Trophoblast cell (in vitro differentiated cells and primary cell): ENCODE measurements at regions not wholly inside any gene's neighbourhood (a gene's known extent, or its start where the extent isn't known, plus 50 kb on each side); places are given as distances from the start of the nearest gene placed in this dataset.

ENCODE experiments used
- DNase-seq, 2 donors: peaks; one replicate each; pipeline ENCODE4 v3.0.0-alpha.2; 2016
- H2AFZ ChIP-seq: 2 replicates; pipeline ENCODE4 v1.6.1; 2013; ENCODE audit warnings: low read length, moderate library complexity, mild to moderate bottlenecking; ENCODE audit not compliant: insufficient read depth, poor library complexity
- H2AK5ac ChIP-seq: 2 replicates; pipeline ENCODE4 v1.6.1; 2013; ENCODE audit warnings: mild to moderate bottlenecking, low read length
- H2BK120ac ChIP-seq: 2 replicates; pipeline ENCODE4 v1.6.1; 2013; ENCODE audit warnings: low read length, mild to moderate bottlenecking, moderate library complexity; ENCODE audit not compliant: insufficient read depth, poor library complexity
- H2BK12ac ChIP-seq: 2 replicates; pipeline ENCODE4 v1.6.1; 2013; ENCODE audit warnings: mild to moderate bottlenecking, low read length, moderate library complexity
- H2BK5ac ChIP-seq: 2 replicates; pipeline ENCODE4 v1.6.1; 2013; ENCODE audit warnings: low read length, low read depth, moderate library complexity, mild to moderate bottlenecking; ENCODE audit not compliant: poor library complexity
- H3K14ac ChIP-seq: 2 replicates; pipeline ENCODE4 v1.6.1; 2013; ENCODE audit warnings: mild to moderate bottlenecking, low read length
- H3K18ac ChIP-seq: 2 replicates; pipeline ENCODE4 v1.6.1; 2013; ENCODE audit warnings: mild to moderate bottlenecking, low read length
- H3K23ac ChIP-seq: 2 replicates; pipeline ENCODE4 v1.6.1; 2013; ENCODE audit warnings: low read length
- H3K27ac ChIP-seq: 2 replicates; pipeline ENCODE4 v1.5.1; 2013; ENCODE audit warnings: low read depth, mild to moderate bottlenecking, inconsistent platforms, low read length, moderate library complexity
- H3K27me3 ChIP-seq: 2 replicates; pipeline ENCODE4 v1.6.1; 2013; ENCODE audit warnings: inconsistent platforms, mild to moderate bottlenecking, low read length, moderate library complexity; ENCODE audit not compliant: insufficient read depth
- H3K36me3 ChIP-seq, 2 experiments: 1 replicate in 1 of 2; 2 replicates in 1 of 2; pipeline ENCODE4 v1.6.1; 2013; ENCODE audit warnings: low read length in 2 of 2, mild to moderate bottlenecking in 2 of 2, moderate library complexity in 1 of 2; ENCODE audit not compliant: insufficient read depth in 2 of 2, control insufficient read depth in 1 of 2
- H3K4ac ChIP-seq: 2 replicates; pipeline ENCODE4 v1.6.1; 2013; ENCODE audit warnings: low read depth, mild to moderate bottlenecking, low read length, moderate library complexity
- H3K4me1 ChIP-seq, 2 experiments: 1 replicate in 1 of 2; 2 replicates in 1 of 2; pipeline ENCODE4 v1.6.1; 2013; ENCODE audit warnings: low read length in 2 of 2, mild to moderate bottlenecking in 2 of 2, moderate library complexity in 1 of 2; ENCODE audit not compliant: insufficient read depth in 2 of 2, control insufficient read depth in 1 of 2
- H3K4me2 ChIP-seq: 2 replicates; pipeline ENCODE4 v1.6.1; 2013; ENCODE audit warnings: inconsistent platforms, mild to moderate bottlenecking, low read length, moderate library complexity
- H3K4me3 ChIP-seq: 2 replicates; pipeline ENCODE4 v1.5.1; 2013; ENCODE audit warnings: mild to moderate bottlenecking, low read depth, low read length, inconsistent platforms
- H3K79me1 ChIP-seq: one replicate; pipeline ENCODE4 v1.6.1; 2013; ENCODE audit warnings: low read length
- H3K79me2 ChIP-seq: 2 replicates; pipeline ENCODE4 v1.6.1; 2013; ENCODE audit warnings: low read length, mild to moderate bottlenecking; ENCODE audit not compliant: control insufficient read depth, insufficient read depth, poor library complexity
- H3K9ac ChIP-seq: 2 replicates; pipeline ENCODE4 v1.6.1; 2013; ENCODE audit warnings: mild to moderate bottlenecking, low read length
- H3K9me3 ChIP-seq: 2 replicates; pipeline ENCODE4 v1.6.1; 2013; ENCODE audit warnings: low read depth, mild to moderate bottlenecking, control low read depth, inconsistent platforms, low read length; ENCODE audit not compliant: insufficient read depth
- H4K12ac ChIP-seq: 2 replicates; pipeline ENCODE4 v1.6.1; 2013; ENCODE audit warnings: low read depth, mild to moderate bottlenecking, low read length, moderate library complexity
- H4K8ac ChIP-seq: 2 replicates; pipeline ENCODE4 v1.6.1; 2013; ENCODE audit warnings: low read depth, mild to moderate bottlenecking, low read length, moderate library complexity
- H4K91ac ChIP-seq: one replicate; pipeline ENCODE4 v1.6.1; 2013; ENCODE audit warnings: low read depth, mild to moderate bottlenecking, low read length, moderate library complexity
- WGBS: extraction: QIAGEN DNeasy Blood & Tissue Kit; methylation state at CpG from one replicate; pipeline ENCODE4 v1.1.7; 2013; ENCODE audit warnings: missing lambda C conversion rate; ENCODE audit not compliant: insufficient read length, insufficient coverage; ENCODE audit errors: extremely low coverage; 5-methylcytosine and 5-hydroxymethylcytosine counted together

DNA sequence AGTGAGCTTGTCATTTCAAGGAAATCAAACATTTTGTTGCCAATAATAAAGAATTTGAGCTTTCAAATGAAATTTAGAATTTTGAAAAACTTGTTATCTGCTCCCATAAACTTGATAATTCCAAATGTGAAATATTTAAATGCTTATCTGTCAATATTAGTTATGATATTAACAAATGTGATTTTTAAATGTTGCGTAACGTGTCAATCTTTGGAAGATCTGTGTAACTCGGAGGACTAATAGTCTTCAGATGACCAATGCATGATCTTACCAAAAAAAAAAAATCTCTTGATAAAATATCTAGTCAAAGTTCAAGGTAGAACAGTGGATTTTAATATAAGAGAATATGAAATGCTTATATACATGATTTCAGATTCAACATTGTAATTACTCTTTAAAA is 274.5 kb upstream of the HSF2 start:
- no peak overlapping the region for H3K4ac ChIP-seq
- H3K4me2 ChIP-seq: no peak overlapping the region
- no peak overlapping the region for H3K23ac ChIP-seq
- no peak overlapping the region for H4K12ac ChIP-seq
- H2BK5ac ChIP-seq: no peak overlapping the region
- H2AFZ ChIP-seq: no peak overlapping the region
- no peak overlapping the region for H2AK5ac ChIP-seq
- H3K14ac ChIP-seq: no peak overlapping the region
- no peak overlapping the region for H2BK12ac ChIP-seq
- H3K4me3 ChIP-seq: no peak overlapping the region
- no peak for DNase-seq
- no peak overlapping the region for H4K91ac ChIP-seq
- WGBS: no CpG with 5 or more reads among the region's 3 CpGs
- H3K79me2 ChIP-seq: no peaks in the 10 kb centered on the region
- H3K4me1 ChIP-seq: no peaks in the 10 kb centered on the region
- H3K9me3 ChIP-seq: no peaks in the 10 kb centered on the region
- no peak overlapping the region for H3K27ac ChIP-seq
- H3K36me3 ChIP-seq: no peaks in the 10 kb centered on the region
- no peak overlapping the region for H3K9ac ChIP-seq
- no peaks in the 10 kb centered on the region for H3K79me1 ChIP-seq
- H2BK120ac ChIP-seq: no peak overlapping the region
- H4K8ac ChIP-seq: no peak overlapping the region
- H3K18ac ChIP-seq: no peak overlapping the region
- H3K27me3 ChIP-seq: no peaks in the 10 kb centered on the region

GRCh38 chr6:122126894-122127293 is 272.6 kb upstream of the HSF2 start:
- H3K9me3 ChIP-seq: no peaks in the 10 kb centered on the region
- no peak overlapping the region for H2BK120ac ChIP-seq
- H3K18ac ChIP-seq: no peak overlapping the region
- H3K4ac ChIP-seq: no peak overlapping the region
- H3K36me3 ChIP-seq: no peaks in the 10 kb centered on the region
- H2AFZ ChIP-seq: no peak overlapping the region
- H3K14ac ChIP-seq: no peak overlapping the region
- H3K27ac ChIP-seq: no peak overlapping the region
- H3K23ac ChIP-seq: no peak overlapping the region
- no peak overlapping the region for H4K8ac ChIP-seq
- H3K27me3 ChIP-seq: no peaks in the 10 kb centered on the region
- no peak overlapping the region for H4K12ac ChIP-seq
- H3K79me1 ChIP-seq: no peaks in the 10 kb centered on the region
- no peak overlapping the region for H2BK5ac ChIP-seq
- no CpG with 5 or more reads among the region's 3 CpGs for WGBS
- H4K91ac ChIP-seq: no peak overlapping the region
- no peak overlapping the region for H2BK12ac ChIP-seq
- no peaks in the 10 kb centered on the region for H3K79me2 ChIP-seq
- DNase-seq: no peak
- no peak overlapping the region for H2AK5ac ChIP-seq
- H3K4me2 ChIP-seq: no peak overlapping the region
- no peaks in the 10 kb centered on the region for H3K4me1 ChIP-seq
- no peak overlapping the region for H3K9ac ChIP-seq
- H3K4me3 ChIP-seq: no peak overlapping the region

GRCh38 chr6:122128445-122128844 is 271.0 kb upstream of the HSF2 start:
- no peak overlapping the region for H2BK120ac ChIP-seq
- H3K4me2 ChIP-seq: no peak overlapping the region
- no peaks in the 10 kb centered on the region for H3K4me1 ChIP-seq
- no peak for DNase-seq
- no peaks in the 10 kb centered on the region for H3K9me3 ChIP-seq
- no peak overlapping the region for H2BK5ac ChIP-seq
- H3K36me3 ChIP-seq: no peaks in the 10 kb centered on the region
- H3K79me1 ChIP-seq: no peaks in the 10 kb centered on the region
- H3K4ac ChIP-seq: no peak overlapping the region
- H3K18ac ChIP-seq: no peak overlapping the region
- H3K14ac ChIP-seq: no peak overlapping the region
- H2BK12ac ChIP-seq: no peak overlapping the region
- H3K9ac ChIP-seq: no peak overlapping the region
- no peak overlapping the region for H3K27ac ChIP-seq
- no peak overlapping the region for H3K23ac ChIP-seq
- H3K79me2 ChIP-seq: no peaks in the 10 kb centered on the region
- no peaks in the 10 kb centered on the region for H3K27me3 ChIP-seq
- H4K8ac ChIP-seq: no peak overlapping the region
- no peak overlapping the region for H4K12ac ChIP-seq
- H4K91ac ChIP-seq: no peak overlapping the region
- H3K4me3 ChIP-seq: no peak overlapping the region
- H2AK5ac ChIP-seq: no peak overlapping the region
- no CpG with 5 or more reads among the region's 1 CpG for WGBS
- no peak overlapping the region for H2AFZ ChIP-seq

DNA sequence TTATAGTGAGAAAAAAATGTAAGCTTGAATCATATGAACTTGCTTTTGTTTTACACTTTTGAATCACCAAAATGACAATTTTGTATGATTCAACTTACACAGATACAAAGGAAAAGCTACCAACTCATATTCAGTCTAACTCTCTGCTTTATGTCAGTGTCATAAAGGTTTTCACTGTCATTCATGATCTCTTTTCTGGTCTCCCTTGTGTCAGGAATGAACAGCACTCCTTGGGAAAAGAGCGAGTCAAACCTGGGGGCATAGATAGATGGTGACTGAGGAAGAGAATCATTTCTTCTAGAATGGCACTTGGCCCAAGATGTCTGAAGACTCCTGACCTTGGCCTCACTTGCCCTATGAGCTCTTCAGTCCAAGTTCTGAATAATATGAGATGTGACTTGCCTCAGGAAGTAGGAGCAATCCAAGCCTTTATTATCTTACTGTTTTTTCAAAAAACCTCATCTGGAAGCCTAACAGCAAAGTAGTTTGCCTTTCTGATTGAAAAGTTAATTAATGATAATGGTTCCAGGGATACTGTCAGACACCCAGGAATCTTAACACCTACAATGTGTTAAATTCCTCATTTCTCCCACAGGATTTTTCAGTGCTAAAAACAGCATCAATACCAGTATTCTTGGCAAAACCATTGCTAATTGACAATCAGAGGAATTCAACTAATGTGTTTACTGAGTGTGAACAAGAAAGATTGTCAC is 270.0 kb upstream of the HSF2 start:
- Histone ChIP-seq H3K27ac (no peak overlapping the region), H3K14ac (no peak overlapping the region), H3K27me3 (no peaks in the 10 kb centered on the region), H3K4ac (no peak overlapping the region), H3K9ac (no peak overlapping the region), H3K79me1 (no peaks in the 10 kb centered on the region), H3K9me3 (no peaks in the 10 kb centered on the region), H2AFZ (no peak overlapping the region), H2AK5ac (no peak overlapping the region), H3K36me3 (no peaks in the 10 kb centered on the region), H3K4me3 (no peak overlapping the region), H2BK5ac (no peak overlapping the region), H3K79me2 (no peaks in the 10 kb centered on the region), H3K4me1 (no peaks in the 10 kb centered on the region), H3K23ac (no peak overlapping the region), H2BK12ac (no peak overlapping the region), H4K8ac (no peak overlapping the region), H3K4me2 (no peak overlapping the region), H4K91ac (no peak overlapping the region), H2BK120ac (no peak overlapping the region), H4K12ac (no peak overlapping the region), H3K18ac (no peak overlapping the region)
- WGBS: no CpG with 5 or more reads among the region's 1 CpG
- no peak for DNase-seq
